ENCODE measurements at regions not wholly inside any gene's neighbourhood (a gene's known extent, or its start where the extent isn't known, plus 50 kb on each side); places are given as distances from the start of the nearest gene placed in this dataset.

DNA sequence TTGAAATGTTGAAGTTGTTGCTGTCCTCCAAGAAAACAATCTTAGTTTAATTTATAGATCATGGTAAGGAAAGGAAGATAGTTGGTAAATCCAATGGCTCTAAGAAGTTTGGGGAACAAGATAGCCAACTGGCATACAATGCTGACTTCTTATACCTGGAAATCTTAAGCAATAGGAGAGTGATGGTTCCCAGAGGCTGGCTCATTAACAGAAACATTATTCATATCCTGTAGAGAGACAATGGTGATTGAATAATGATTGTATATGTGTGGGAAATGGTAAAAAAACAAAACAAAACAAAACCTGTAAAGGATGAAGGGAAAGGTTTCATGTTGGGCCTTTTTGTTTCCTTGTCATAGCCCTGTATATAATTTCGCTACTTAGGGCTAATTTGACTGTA lies 174.9 kb upstream of the CTSO start:
- no peak overlapping the region for H3K4me3 ChIP-seq (ENCODE audit: low read depth, low read length)
- CTCF ChIA-PET, result no interaction called here
- DNase-seq (ENCODE audit: low read depth), result no peak
- POLR2A ChIA-PET, result no interaction called here
- no peaks in the 10 kb centered on the region for H3K36me3 ChIP-seq (ENCODE audit: control insufficient read depth, insufficient read depth, low read length)
- H3K27me3 ChIP-seq (ENCODE audit: control insufficient read depth, insufficient read depth, low read length), result no peaks in the 10 kb centered on the region
- TF ChIP-seq CTCF (IDR thresholded peaks at IDR 0.05; ENCODE audit: insufficient read depth, low read depth, low read length), result no peak

GRCh38 chr4:156118507-156119220 lies 165.0 kb upstream of the CTSO start:
- TF ChIP-seq CTCF (IDR thresholded peaks at IDR 0.05; ENCODE audit: insufficient read depth, low read depth, low read length), result no peak
- DNase-seq (ENCODE audit: low read depth), result no peak
- Histone ChIP-seq H3K36me3 (ENCODE audit: control insufficient read depth, insufficient read depth, low read length) (no peaks in the 10 kb centered on the region), H3K4me3 (ENCODE audit: low read depth, low read length) (no peak overlapping the region), H3K27me3 (ENCODE audit: control insufficient read depth, insufficient read depth, low read length) (no peaks in the 10 kb centered on the region)
- POLR2A ChIA-PET, result interaction anchor here (0.5 kb wide), 1 partner anchor 7 kb away, joined by 3 read pairs; no protein-coding TSS in a partner anchor
- CTCF ChIA-PET, result interaction anchor here (0.7 kb wide), 1 partner anchor 1130 kb away, joined by 3 read pairs; no protein-coding TSS in a partner anchor

GRCh38 chr4:156117743-156118142 lies 164.1 kb upstream of the CTSO start:
- no peaks in the 10 kb centered on the region for H3K27me3 ChIP-seq (ENCODE audit: control insufficient read depth, insufficient read depth, low read length)
- no peak for DNase-seq (ENCODE audit: low read depth)
- TF ChIP-seq CTCF (IDR thresholded peaks at IDR 0.05; ENCODE audit: insufficient read depth, low read depth, low read length), result no peak
- no peaks in the 10 kb centered on the region for H3K36me3 ChIP-seq (ENCODE audit: control insufficient read depth, insufficient read depth, low read length)
- CTCF ChIA-PET, result no interaction called here
- POLR2A ChIA-PET, result no interaction called here
- no peak overlapping the region for H3K4me3 ChIP-seq (ENCODE audit: low read depth, low read length)

- no peaks in the 10 kb centered on the region for H3K36me3 ChIP-seq (ENCODE audit: control insufficient read depth, insufficient read depth, low read length)
- ChIA-PET POLR2A (no interaction called here), CTCF (no interaction called here)
- H3K4me3 ChIP-seq (ENCODE audit: low read depth, low read length), result no peak overlapping the region
- DNase-seq (ENCODE audit: low read depth), result no peak
- TF ChIP-seq CTCF (IDR thresholded peaks at IDR 0.05; ENCODE audit: insufficient read depth, low read depth, low read length), result no peak
- H3K27me3 ChIP-seq (ENCODE audit: control insufficient read depth, insufficient read depth, low read length), result no peaks in the 10 kb centered on the region
Measured at GRCh38 chr4:156116991-156117390, 163.3 kb upstream of the CTSO start.

DNA sequence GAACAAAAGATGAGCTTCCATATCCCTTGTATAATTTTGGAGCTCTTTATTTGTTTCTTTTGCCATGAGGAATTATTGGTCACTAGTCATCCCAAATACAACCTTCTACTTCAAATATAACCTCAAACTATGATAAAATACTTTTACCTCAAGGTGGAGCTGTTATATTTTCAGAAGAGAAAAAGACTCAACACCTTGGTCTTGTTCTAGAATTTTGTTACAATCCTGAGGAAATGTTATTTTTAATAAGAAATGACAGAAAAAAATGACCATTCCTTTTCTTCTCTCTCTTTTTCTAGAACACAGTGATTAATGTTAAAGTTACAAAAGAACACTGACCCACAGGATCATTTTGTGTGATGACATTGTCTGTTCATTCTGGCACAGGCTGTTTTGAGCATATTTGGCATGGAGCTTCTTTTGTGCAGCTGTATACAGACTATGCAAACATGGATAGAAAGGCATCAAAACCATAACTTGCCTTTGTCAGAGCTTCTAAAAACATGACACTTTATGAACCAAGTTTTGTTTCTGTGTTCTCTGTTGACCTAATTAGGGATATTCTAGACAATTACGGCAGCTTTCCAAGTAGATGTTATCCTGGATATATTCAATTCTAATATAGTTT lies 159.6 kb upstream of the CTSO start:
- ChIA-PET CTCF (interaction anchor here (1.0 to 1.9 kb wide), 3 partner anchors 14 to 264 kb away, joined by 3 to 5 read pairs (median 5); no protein-coding TSS in a partner anchor), POLR2A (interaction anchor here (0.6 to 0.7 kb wide), 2 partner anchors 139 to 1002 kb away, joined by 3 read pairs; no protein-coding TSS in a partner anchor)
- no peak overlapping the region for H3K4me3 ChIP-seq (ENCODE audit: low read depth, low read length)
- DNase-seq (ENCODE audit: low read depth), result no peak
- H3K36me3 ChIP-seq (ENCODE audit: control insufficient read depth, insufficient read depth, low read length), result no peaks in the 10 kb centered on the region
- TF ChIP-seq CTCF (IDR thresholded peaks at IDR 0.05; ENCODE audit: insufficient read depth, low read depth, low read length), result no peak
- H3K27me3 ChIP-seq (ENCODE audit: control insufficient read depth, insufficient read depth, low read length), result no peaks in the 10 kb centered on the region

Measured in BJ (cell line).